HepG2 (cell line): ENCODE measurements at regions not wholly inside any gene's neighbourhood (a gene's known extent, or its start where the extent isn't known, plus 50 kb on each side); places are given as distances from the start of the nearest gene placed in this dataset.

Experiments
- ATF2 ChIP-seq: sonication (generic); formaldehyde crosslinking; IDR thresholded peaks from 2 replicates; pipeline ENCODE4 v1.4.0; 2020; ENCODE audit warnings: missing genetic modification reagents
- CC2D1A ChIP-seq: sonication (generic); formaldehyde crosslinking; IDR thresholded peaks from 2 replicates; pipeline ENCODE4 v1.8.1; 2023; ENCODE audit warnings: mild to moderate bottlenecking, missing genetic modification reagents
- CHD4 ChIP-seq: fragments of 200-600 bp; sonication (generic); IDR thresholded peaks from 2 replicates; pipeline ENCODE4 v1.7.0; 2017; ENCODE audit warnings: mild to moderate bottlenecking, low read length, borderline replicate concordance
- CREBL2 ChIP-seq: sonication (generic); formaldehyde crosslinking; IDR thresholded peaks from 2 replicates; pipeline ENCODE4 v1.8.1; 2023; ENCODE audit warnings: missing genetic modification reagents, mild to moderate bottlenecking, borderline replicate concordance
- ERF ChIP-seq: IDR thresholded peaks from 2 replicates; pipeline ENCODE4 v1.6.1; 2018; ENCODE audit warnings: missing biosample characterization, missing genetic modification reagents
- ETV5 ChIP-seq: IDR thresholded peaks from 2 replicates; pipeline ENCODE4 v1.6.1; 2018; ENCODE audit warnings: missing biosample characterization, missing genetic modification reagents, inconsistent platforms, borderline replicate concordance
- FOXA3 ChIP-seq: IDR thresholded peaks from 2 replicates; pipeline ENCODE4 v1.6.1; 2016; ENCODE audit warnings: missing genetic modification reagents, missing compliant biosample characterization
- FOXM1 ChIP-seq: sonication (generic); formaldehyde crosslinking; IDR thresholded peaks from 2 replicates; pipeline ENCODE4 v1.5.0; 2020; ENCODE audit warnings: missing genetic modification reagents
- IRX3 ChIP-seq: sonication (generic); formaldehyde crosslinking; IDR thresholded peaks from 2 replicates; pipeline ENCODE4 v1.8.1; 2023; ENCODE audit warnings: mild to moderate bottlenecking, low read depth, missing genetic modification reagents, borderline replicate concordance
- JARID2 ChIP-seq: sonication (generic); formaldehyde crosslinking; IDR thresholded peaks from 2 replicates; pipeline ENCODE4 v1.8.1; 2023; ENCODE audit warnings: missing genetic modification reagents, inconsistent platforms; ENCODE audit not compliant: insufficient replicate concordance
- PAX8 ChIP-seq: sonication (generic); formaldehyde crosslinking; IDR thresholded peaks from 2 replicates; pipeline ENCODE4 v1.8.0; 2022; ENCODE audit warnings: mild to moderate bottlenecking, missing genetic modification reagents, borderline replicate concordance
- RAD21 ChIP-seq: fragments of 450-650 bp; formaldehyde crosslinking; IDR thresholded peaks from 2 replicates; pipeline ENCODE4 v1.5.0; 2020; ENCODE audit warnings: mild to moderate bottlenecking
- RNF2 ChIP-seq: fragments of 450-650 bp; conservative IDR thresholded peaks from 2 replicates; pipeline ENCODE4 v1.6.1; 2016; ENCODE audit warnings: low read depth
- SMAD3 ChIP-seq: sonication (generic); formaldehyde crosslinking; IDR thresholded peaks from 2 replicates; pipeline ENCODE4 v1.4.0; 2020; ENCODE audit warnings: missing genetic modification reagents
- SRSF9 ChIP-seq: fragments of 200-400 bp; formaldehyde crosslinking; IDR thresholded peaks from 2 replicates; pipeline ENCODE4 v1.6.1; 2018; ENCODE audit warnings: borderline replicate concordance, mild to moderate bottlenecking, low read depth, low read length; ENCODE audit not compliant: insufficient read depth, poor library complexity, severe bottlenecking
- WIZ ChIP-seq: sonication (generic); formaldehyde crosslinking; IDR thresholded peaks from 2 replicates; pipeline ENCODE4 v1.5.1; 2020; ENCODE audit warnings: mild to moderate bottlenecking, missing genetic modification reagents
- ZBTB21 ChIP-seq: sonication (generic); formaldehyde crosslinking; IDR thresholded peaks from 2 replicates; pipeline ENCODE4 v1.4.0; 2020; ENCODE audit warnings: missing genetic modification reagents
- ZC3H13 ChIP-seq: sonication (generic); formaldehyde crosslinking; IDR thresholded peaks from 2 replicates; pipeline ENCODE4 v1.8.1; 2023; ENCODE audit warnings: mild to moderate bottlenecking, missing genetic modification reagents, moderate library complexity
- ZNF446 ChIP-seq: sonication (generic); formaldehyde crosslinking; IDR thresholded peaks from 2 replicates; pipeline ENCODE4 v1.5.0; 2020; ENCODE audit warnings: mild to moderate bottlenecking, missing genetic modification reagents
- ZNF460 ChIP-seq: sonication (generic); formaldehyde crosslinking; IDR thresholded peaks from 2 replicates; pipeline ENCODE4 v1.5.1; 2020; ENCODE audit warnings: missing genetic modification reagents, mild to moderate bottlenecking, borderline replicate concordance
- ZNF496 ChIP-seq: sonication (generic); formaldehyde crosslinking; IDR thresholded peaks from 2 replicates; pipeline ENCODE4 v1.8.1; 2023; ENCODE audit warnings: mild to moderate bottlenecking, moderate library complexity, missing genetic modification reagents; ENCODE audit not compliant: insufficient replicate concordance
- ZNF546 ChIP-seq: sonication (generic); formaldehyde crosslinking; conservative IDR thresholded peaks from 2 replicates; pipeline ENCODE4 v1.8.1; 2023; ENCODE audit warnings: mild to moderate bottlenecking, missing genetic modification reagents
- ZSCAN31 ChIP-seq: sonication (generic); formaldehyde crosslinking; IDR thresholded peaks from 2 replicates; pipeline ENCODE4 v1.5.0; 2020; ENCODE audit warnings: low read depth, mild to moderate bottlenecking, missing genetic modification reagents
- ZSCAN9 ChIP-seq: IDR thresholded peaks from 2 replicates; pipeline ENCODE4 v1.6.1; 2016; ENCODE audit warnings: borderline replicate concordance
- TF ChIP-seq, protein P1 (sequence below): sonication (generic); formaldehyde crosslinking; IDR thresholded peaks from 2 replicates; pipeline ENCODE4 v1.4.0; 2020; ENCODE audit warnings: mild to moderate bottlenecking, missing genetic modification reagents
- TF ChIP-seq, protein P2 (sequence below): IDR thresholded peaks from 2 replicates; pipeline ENCODE4 v1.6.1; 2018; ENCODE audit warnings: missing genetic modification reagents
- TF ChIP-seq, protein P3 (sequence below): sonication (generic); formaldehyde crosslinking; IDR thresholded peaks from 2 replicates; pipeline ENCODE4 v1.4.0; 2020; ENCODE audit warnings: mild to moderate bottlenecking, missing genetic modification reagents
- TF ChIP-seq, protein P4 (sequence below): IDR thresholded peaks from 2 replicates; pipeline ENCODE4 v1.6.1; 2016; ENCODE audit warnings: missing genetic modification reagents, missing compliant biosample characterization

DNA sequence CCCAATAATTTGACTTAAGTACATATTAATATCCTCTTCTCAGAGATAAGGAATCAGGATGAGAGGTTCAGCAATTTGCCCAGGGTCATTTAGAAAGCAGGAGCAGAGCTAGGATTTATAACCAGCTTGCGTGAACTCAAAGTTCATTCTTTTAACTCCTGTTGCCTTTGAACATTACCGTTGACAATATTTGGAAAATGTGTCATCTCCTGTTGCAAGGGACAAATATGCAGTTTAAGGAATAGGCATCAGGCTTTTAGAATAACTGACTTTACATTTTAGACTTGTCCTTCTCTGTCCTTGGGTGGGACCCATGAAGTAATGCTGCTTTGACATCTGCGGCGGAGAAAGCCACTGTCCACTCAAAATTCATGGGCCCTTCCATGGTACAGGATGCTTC lies 252.2 kb upstream of the RGMA start (continued):
- TF ChIP-seq CREBL2 (CRISPR knock-in tag) (no peak), IRX3 (CRISPR knock-in tag) (no peak), CHD4 (no peak; the same call in 1 of the 2 replicates), FOXM1 (CRISPR knock-in tag) (no peak), RNF2 (no peak), WIZ (CRISPR knock-in tag) (no peak), ZNF460 (CRISPR knock-in tag) (no peak), ZNF546 (no peak), ATF2 (CRISPR knock-in tag) (peak; percentile 46; the same call in 1 of the 2 replicates), ERF (CRISPR knock-in tag) (no peak), FOXA3 (CRISPR knock-in tag) (peak; percentile 91), ETV5 (CRISPR knock-in tag) (peak; percentile 93), SRSF9 (no peak), PAX8 (CRISPR knock-in tag) (no peak), ZSCAN31 (CRISPR knock-in tag) (no peak), ZNF446 (CRISPR knock-in tag) (no peak), ZBTB21 (CRISPR knock-in tag) (no peak), RAD21 (CRISPR knock-in tag) (no peak), ZNF496 (no peak), ZSCAN9 (CRISPR knock-in tag) (peak; percentile 78), SMAD3 (no peak), CC2D1A (no peak), ZC3H13 (CRISPR knock-in tag) (no peak), JARID2 (no peak)
- TF ChIP-seq, protein P1, sequence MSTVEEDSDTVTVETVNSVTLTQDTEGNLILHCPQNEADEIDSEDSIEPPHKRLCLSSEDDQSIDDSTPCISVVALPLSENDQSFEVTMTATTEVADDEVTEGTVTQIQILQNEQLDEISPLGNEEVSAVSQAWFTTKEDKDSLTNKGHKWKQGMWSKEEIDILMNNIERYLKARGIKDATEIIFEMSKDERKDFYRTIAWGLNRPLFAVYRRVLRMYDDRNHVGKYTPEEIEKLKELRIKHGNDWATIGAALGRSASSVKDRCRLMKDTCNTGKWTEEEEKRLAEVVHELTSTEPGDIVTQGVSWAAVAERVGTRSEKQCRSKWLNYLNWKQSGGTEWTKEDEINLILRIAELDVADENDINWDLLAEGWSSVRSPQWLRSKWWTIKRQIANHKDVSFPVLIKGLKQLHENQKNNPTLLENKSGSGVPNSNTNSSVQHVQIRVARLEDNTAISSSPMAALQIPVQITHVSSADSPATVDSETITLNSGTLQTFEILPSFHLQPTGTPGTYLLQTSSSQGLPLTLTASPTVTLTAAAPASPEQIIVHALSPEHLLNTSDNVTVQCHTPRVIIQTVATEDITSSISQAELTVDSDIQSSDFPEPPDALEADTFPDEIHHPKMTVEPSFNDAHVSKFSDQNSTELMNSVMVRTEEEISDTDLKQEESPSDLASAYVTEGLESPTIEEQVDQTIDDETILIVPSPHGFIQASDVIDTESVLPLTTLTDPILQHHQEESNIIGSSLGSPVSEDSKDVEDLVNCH: no peak
- TF ChIP-seq, protein P2, sequence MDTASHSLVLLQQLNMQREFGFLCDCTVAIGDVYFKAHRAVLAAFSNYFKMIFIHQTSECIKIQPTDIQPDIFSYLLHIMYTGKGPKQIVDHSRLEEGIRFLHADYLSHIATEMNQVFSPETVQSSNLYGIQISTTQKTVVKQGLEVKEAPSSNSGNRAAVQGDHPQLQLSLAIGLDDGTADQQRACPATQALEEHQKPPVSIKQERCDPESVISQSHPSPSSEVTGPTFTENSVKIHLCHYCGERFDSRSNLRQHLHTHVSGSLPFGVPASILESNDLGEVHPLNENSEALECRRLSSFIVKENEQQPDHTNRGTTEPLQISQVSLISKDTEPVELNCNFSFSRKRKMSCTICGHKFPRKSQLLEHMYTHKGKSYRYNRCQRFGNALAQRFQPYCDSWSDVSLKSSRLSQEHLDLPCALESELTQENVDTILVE (CRISPR knock-in tag): no peak
- TF ChIP-seq, protein P3, sequence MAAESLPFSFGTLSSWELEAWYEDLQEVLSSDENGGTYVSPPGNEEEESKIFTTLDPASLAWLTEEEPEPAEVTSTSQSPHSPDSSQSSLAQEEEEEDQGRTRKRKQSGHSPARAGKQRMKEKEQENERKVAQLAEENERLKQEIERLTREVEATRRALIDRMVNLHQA (CRISPR knock-in tag): no peak
- TF ChIP-seq, protein P4, sequence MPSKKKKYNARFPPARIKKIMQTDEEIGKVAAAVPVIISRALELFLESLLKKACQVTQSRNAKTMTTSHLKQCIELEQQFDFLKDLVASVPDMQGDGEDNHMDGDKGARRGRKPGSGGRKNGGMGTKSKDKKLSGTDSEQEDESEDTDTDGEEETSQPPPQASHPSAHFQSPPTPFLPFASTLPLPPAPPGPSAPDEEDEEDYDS: no peak
